GM21367 (cell line): ENCODE measurements at regions not wholly inside any gene's neighbourhood (a gene's known extent, or its start where the extent isn't known, plus 50 kb on each side); places are given as distances from the start of the nearest gene placed in this dataset.

Source experiments
- ATAC-seq: cut with Tn5 transposase; IDR thresholded peaks from one replicate; pipeline ENCODE4 v1.9.1; 2021; ENCODE audit not compliant: unreplicated experiment

- ATAC-seq = no peak
These were observed 186.3 kb downstream of the HAUS1 start for GRCh38 chr18:46290440-46291020.

GRCh38 chr18:46291149-46291548, 187.0 kb downstream of the HAUS1 start:
- ATAC-seq = no peak

- ATAC-seq = no peak
These were observed 189.6 kb downstream of the HAUS1 start for GRCh38 chr18:46293742-46294181.

- ATAC-seq = no peak
These were observed 190.1 kb downstream of the HAUS1 start for GRCh38 chr18:46294318-46294717.

- ATAC-seq = no peak
These were observed 190.6 kb downstream of the HAUS1 start for GRCh38 chr18:46294751-46295150.

- ATAC-seq = no peak
These were observed 191.2 kb downstream of the HAUS1 start for GRCh38 chr18:46295416-46295815.

- no peak for ATAC-seq
These were observed 192.5 kb downstream of the HAUS1 start for GRCh38 chr18:46296656-46297055.

- ATAC-seq = no peak
These were observed 192.9 kb downstream of the HAUS1 start for GRCh38 chr18:46297124-46297523.

- no peak for ATAC-seq
These were observed 193.4 kb downstream of the HAUS1 start for GRCh38 chr18:46297621-46298020.

- ATAC-seq = no peak
These were observed 194.3 kb downstream of the HAUS1 start for GRCh38 chr18:46298511-46298910.

GRCh38 chr18:46299465-46300008, 195.4 kb downstream of the HAUS1 start:
- ATAC-seq = no peak

GRCh38 chr18:46301081-46301480, 196.9 kb downstream of the HAUS1 start:
- no peak for ATAC-seq

GRCh38 chr18:46301571-46301970, 197.4 kb downstream of the HAUS1 start:
- no peak for ATAC-seq

- no peak for ATAC-seq
These were observed 198.6 kb downstream of the HAUS1 start for GRCh38 chr18:46302528-46303485.

- no peak for ATAC-seq
These were observed 206.1 kb downstream of the HAUS1 start for GRCh38 chr18:46310258-46310657.

- no peak for ATAC-seq
These were observed 206.6 kb downstream of the HAUS1 start for GRCh38 chr18:46310675-46311345.

- ATAC-seq = no peak
These were observed 207.3 kb downstream of the HAUS1 start for GRCh38 chr18:46311491-46311890.

- ATAC-seq = no peak
These were observed 208.0 kb downstream of the HAUS1 start for GRCh38 chr18:46312221-46312620.

- ATAC-seq = no peak
These were observed 209.3 kb downstream of the HAUS1 start for GRCh38 chr18:46313521-46313920.

- ATAC-seq = no peak
These were observed 209.8 kb downstream of the HAUS1 start for GRCh38 chr18:46314011-46314410.

GRCh38 chr18:46315161-46315560, 211.0 kb downstream of the HAUS1 start:
- no peak for ATAC-seq
